ENCODE measurements at regions not wholly inside any gene's neighbourhood (a gene's known extent, or its start where the extent isn't known, plus 50 kb on each side); places are given as distances from the start of the nearest gene placed in this dataset.

DNA sequence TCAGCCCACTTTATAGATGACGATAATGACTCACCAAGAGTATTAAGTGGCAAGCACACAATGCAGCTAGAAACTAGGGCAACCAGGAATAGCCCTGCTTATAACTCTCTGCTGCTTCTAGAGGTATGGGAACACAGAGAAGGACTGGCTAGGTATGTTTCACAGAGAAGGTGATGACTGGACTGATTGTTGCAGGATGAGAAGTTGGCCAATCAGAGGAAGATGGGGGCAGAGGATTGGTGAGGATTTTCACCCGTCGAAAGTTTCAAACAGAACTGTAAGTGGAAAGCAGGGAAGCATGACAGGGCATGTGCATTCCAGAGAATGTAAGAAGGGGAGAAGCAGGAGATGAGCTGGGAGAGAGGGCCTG lies 222.4 kb upstream of the JUN start:
- no peak for TF ChIP-seq POLR2A (IDR thresholded peaks at IDR 0.05)
- TF ChIP-seq CTCF (IDR thresholded peaks at IDR 0.05) = no peak
- H3K27ac ChIP-seq = no peak overlapping the region
- H3K4me3 ChIP-seq = no peak overlapping the region
- H3K4me1 ChIP-seq = peaks cover 0 to 16% (median 0%) of the 10 kb centered on the region in 3 donors
- H3K9me3 ChIP-seq = no peaks in the 10 kb centered on the region
- intact Hi-C loops (cut with DNase I) = no loop called here
- H3K36me3 ChIP-seq = no peaks in the 10 kb centered on the region
- 60 to 65% methylated on average over 3 of the region's 3 CpGs for whole genome bisulfite sequencing, 2 donors
- no peak for DNase-seq
- no peaks in the 10 kb centered on the region for H3K27me3 ChIP-seq

DNA sequence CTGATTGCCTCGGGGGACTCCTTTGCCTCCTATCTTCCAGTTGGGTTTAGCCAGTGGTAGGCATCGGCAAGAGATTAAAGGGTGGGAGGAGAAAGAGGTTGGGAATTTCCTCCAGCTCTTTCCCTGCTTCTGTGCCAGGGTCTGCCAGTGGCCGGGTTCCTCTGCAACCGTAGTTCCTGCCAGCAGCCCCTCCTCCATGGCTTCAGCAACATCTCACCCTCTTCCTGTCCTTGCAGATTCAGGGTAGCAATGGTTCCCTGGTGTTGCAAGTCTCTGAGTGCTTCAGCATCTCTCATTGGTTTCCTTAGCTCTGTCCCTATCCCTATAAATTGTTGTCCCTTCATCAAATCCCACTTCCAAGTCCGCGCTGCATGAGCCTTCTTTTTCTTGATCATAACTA lies 223.1 kb upstream of the JUN start:
- no peaks in the 10 kb centered on the region for H3K36me3 ChIP-seq
- TF ChIP-seq POLR2A (IDR thresholded peaks at IDR 0.05) (no peak), CTCF (IDR thresholded peaks at IDR 0.05) (no peak)
- WGBS, 2 donors = 59 to 62% methylated on average over 6 of the region's 6 CpGs

DNA sequence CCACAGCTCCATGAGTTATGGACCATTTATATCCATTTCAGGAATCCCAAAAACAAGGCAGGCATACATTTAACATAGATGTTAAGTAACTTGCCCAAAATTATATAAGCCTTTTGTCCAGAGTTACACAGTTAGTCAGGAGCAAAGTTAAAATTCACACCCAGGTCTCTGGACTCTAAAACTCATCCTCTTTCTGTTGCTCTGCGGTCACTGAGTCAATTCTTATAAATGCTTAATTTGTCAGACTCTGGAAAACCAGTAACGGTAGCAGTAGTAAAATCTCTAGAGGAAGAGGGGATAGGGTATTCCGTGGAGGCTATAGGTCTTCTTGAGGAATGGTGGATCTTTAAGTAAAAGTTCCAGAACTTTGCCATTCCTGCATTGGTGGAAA lies 223.6 kb upstream of the JUN start:
- Histone ChIP-seq H3K27me3 (no peaks in the 10 kb centered on the region), H3K27ac (no peak overlapping the region), H3K4me3 (no peak overlapping the region), H3K4me1 (peaks cover 0 to 16% (median 0%) of the 10 kb centered on the region in 3 donors), H3K9me3 (no peaks in the 10 kb centered on the region), H3K36me3 (no peaks in the 10 kb centered on the region)
- 77 to 90% methylated on average over 3 of the region's 3 CpGs for WGBS, 2 donors
- TF ChIP-seq CTCF (IDR thresholded peaks at IDR 0.05) (no peak), POLR2A (IDR thresholded peaks at IDR 0.05) (no peak)
- intact Hi-C loops (cut with DNase I) = no loop called here
- no peak for DNase-seq

More for the DNA sequence above, 223.1 kb upstream of the JUN start:
- Histone ChIP-seq H3K4me3 (no peak overlapping the region), H3K4me1 (peaks cover 0 to 16% (median 0%) of the 10 kb centered on the region in 3 donors), H3K27ac (no peak overlapping the region), H3K27me3 (no peaks in the 10 kb centered on the region), H3K9me3 (no peaks in the 10 kb centered on the region)
- intact Hi-C loops (cut with DNase I) = no loop called here
- DNase-seq = no peak

DNA sequence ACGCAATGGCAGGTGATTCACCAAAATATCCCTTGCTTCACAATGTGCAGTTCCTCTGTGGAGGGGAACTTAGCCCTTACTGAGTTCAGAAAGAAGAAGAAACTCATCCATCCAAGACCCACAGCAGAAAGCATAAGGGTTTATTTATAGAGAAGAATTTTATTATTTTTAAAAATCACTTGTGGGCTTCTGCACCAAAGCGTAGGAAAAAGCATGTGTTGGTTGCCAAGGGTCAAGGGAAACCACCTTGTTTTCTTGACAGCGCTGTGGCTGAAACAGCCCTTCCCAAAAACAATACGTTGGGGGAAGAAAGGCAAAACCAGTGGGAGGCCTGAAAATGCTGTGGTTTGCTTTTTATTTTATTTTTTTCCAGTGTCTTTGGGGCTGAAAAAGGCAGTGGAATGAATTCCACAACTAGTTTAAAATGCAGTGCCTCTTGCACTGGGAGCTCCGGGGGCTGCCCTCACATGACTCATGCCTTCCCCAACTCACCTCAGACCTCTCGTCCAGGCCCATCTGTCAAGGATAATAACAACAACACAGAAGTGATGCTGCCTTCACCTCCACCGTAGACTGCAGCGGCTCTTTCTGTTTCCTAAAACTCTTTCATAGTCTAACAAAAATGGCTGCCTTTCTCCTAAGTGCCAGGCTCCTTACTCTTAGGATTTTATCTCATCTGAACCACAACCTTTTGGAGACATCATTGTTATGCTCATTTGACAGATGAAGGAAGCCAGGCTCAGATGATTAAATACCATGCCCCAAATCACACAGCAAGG lies 224.2 kb upstream of the JUN start:
- no peak for DNase-seq
- Histone ChIP-seq H3K27ac (no peak overlapping the region), H3K27me3 (no peaks in the 10 kb centered on the region), H3K4me1 (peaks cover 0 to 22% (median 2%) of the 10 kb centered on the region in 3 donors), H3K36me3 (no peaks in the 10 kb centered on the region), H3K9me3 (no peaks in the 10 kb centered on the region), H3K4me3 (no peak overlapping the region)
- 50 to 59% methylated on average over 8 of the region's 8 CpGs for WGBS, 2 donors
- no peak for TF ChIP-seq CTCF (IDR thresholded peaks at IDR 0.05)
- TF ChIP-seq POLR2A (IDR thresholded peaks at IDR 0.05) = no peak
- intact Hi-C loops (cut with DNase I) = no loop called here

DNA sequence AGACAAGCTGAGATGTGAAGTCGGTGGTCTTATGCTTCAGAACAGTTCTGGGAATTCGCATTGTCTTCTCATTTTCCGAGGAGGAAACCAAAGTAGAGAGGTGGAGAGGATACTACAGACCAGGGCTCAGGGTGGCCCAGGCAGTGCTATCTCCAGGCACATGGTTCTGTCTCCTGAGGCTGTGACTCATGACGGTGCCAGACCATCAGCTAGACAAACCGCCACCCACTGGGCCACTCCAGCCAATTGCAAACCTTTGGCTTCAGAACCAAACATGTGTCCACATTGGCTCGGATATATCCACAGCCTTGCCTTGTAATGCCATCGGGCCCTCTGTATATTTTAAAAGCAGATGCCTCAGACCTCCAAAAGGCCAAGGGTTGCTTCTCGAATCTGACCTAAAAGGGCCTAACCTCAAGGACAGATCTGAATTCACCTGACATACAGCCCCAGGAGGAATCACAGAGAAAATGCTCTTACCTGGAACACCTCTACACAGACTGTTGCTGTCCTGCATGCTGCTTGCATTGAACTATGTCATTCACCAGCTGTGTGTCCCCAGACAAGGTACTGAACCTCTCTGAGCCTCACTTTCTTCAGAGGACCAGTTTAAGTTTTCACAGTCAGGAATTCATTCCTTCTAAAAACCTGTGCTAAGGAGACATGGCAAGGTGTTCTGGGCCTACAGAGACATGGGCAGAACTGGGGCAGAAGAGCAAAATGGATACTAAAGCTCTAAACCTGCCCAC lies 224.9 kb upstream of the JUN start:
- H3K27ac ChIP-seq = no peak overlapping the region
- no peak for DNase-seq
- H3K4me1 ChIP-seq = peaks cover 0 to 29% (median 8%) of the 10 kb centered on the region in 3 donors
- intact Hi-C loops (cut with DNase I) = no loop called here
- no peak overlapping the region for H3K4me3 ChIP-seq
- H3K9me3 ChIP-seq = no peaks in the 10 kb centered on the region
- no peaks in the 10 kb centered on the region for H3K27me3 ChIP-seq
- WGBS, 2 donors = 77 to 91% methylated on average over 8 of the region's 8 CpGs
- TF ChIP-seq POLR2A (IDR thresholded peaks at IDR 0.05) (no peak), CTCF (IDR thresholded peaks at IDR 0.05) (no peak)
- H3K36me3 ChIP-seq = no peaks in the 10 kb centered on the region
